A549 (cell line): ENCODE measurements at regions not wholly inside any gene's neighbourhood (a gene's known extent, or its start where the extent isn't known, plus 50 kb on each side); places are given as distances from the start of the nearest gene placed in this dataset.

Experiments used
- CHD4 ChIP-seq: fragments of 200-600 bp; sonication (generic); IDR thresholded peaks from 2 replicates; pipeline ENCODE4 v1.6.1; 2016; ENCODE audit warnings: antibody characterized with exemption, mild to moderate bottlenecking, borderline replicate concordance
- FOSB ChIP-seq: fragments of 250-450 bp; sonication (Bioruptor Pico); IDR thresholded peaks from 2 replicates; pipeline ENCODE4 v1.5.0; 2020; ENCODE audit warnings: mild to moderate bottlenecking, moderate library complexity
- FOXS1 ChIP-seq: fragments of 250-450 bp; sonication (Bioruptor Pico); IDR thresholded peaks from 2 replicates; pipeline ENCODE4 v1.5.0; 2020; ENCODE audit warnings: mild to moderate bottlenecking, moderate library complexity
- JUN ChIP-seq, 2 experiments: fragments of >200 bp; sonication (Bioruptor Twin); formaldehyde crosslinking; IDR thresholded peaks; 2 replicates in 1 of 2; 3 replicates in 1 of 2; pipeline ENCODE4 v1.6.1; 2016 to 2017
- KDM5A ChIP-seq: fragments of 200-600 bp; sonication (generic); IDR thresholded peaks from 2 replicates; pipeline ENCODE4 v1.6.1; 2016; ENCODE audit warnings: antibody characterized with exemption, mild to moderate bottlenecking
- MAX ChIP-seq: IDR thresholded peaks from 2 replicates; pipeline ENCODE4 v1.6.1; 2012
- MYC ChIP-seq: IDR thresholded peaks from 2 replicates; pipeline ENCODE4 v1.6.1; 2012; ENCODE audit warnings: mild to moderate bottlenecking, inconsistent platforms, low read length, improper control_type of control experiment, borderline replicate concordance
- NPAS2 ChIP-seq: fragments of 250-450 bp; sonication (Bioruptor Pico); IDR thresholded peaks from 2 replicates; pipeline ENCODE4 v1.8.0; 2022; ENCODE audit warnings: mild to moderate bottlenecking, moderate library complexity, borderline replicate concordance
- POLR2A ChIP-seq: IDR thresholded peaks from 2 replicates; pipeline ENCODE4 v1.6.1; 2012; ENCODE audit warnings: mild to moderate bottlenecking, low read length
- POLR2AphosphoS2 ChIP-seq: conservative IDR thresholded peaks from 2 replicates; pipeline ENCODE4 v1.6.1; 2012; ENCODE audit warnings: low read length, improper control_type of control experiment, inconsistent platforms
- USF2 ChIP-seq: fragments of 450-650 bp; IDR thresholded peaks from 2 replicates; pipeline ENCODE4 v1.6.1; 2014; ENCODE audit warnings: antibody characterized with exemption
- TF ChIP-seq, protein P1 (sequence below): fragments of >200 bp; sonication (Bioruptor Twin); formaldehyde crosslinking; IDR thresholded peaks from 3 replicates; pipeline ENCODE4 v1.5.1; 2016
- TF ChIP-seq, protein P2 (sequence below): fragments of 200-600 bp; sonication (generic); IDR thresholded peaks from 2 replicates; pipeline ENCODE4 v1.6.1; 2016; ENCODE audit warnings: antibody characterized with exemption, mild to moderate bottlenecking, moderate library complexity

GRCh38 chr16:55955424-55955823, 80.3 kb upstream of the CES5A start:
- TF ChIP-seq, protein P1, sequence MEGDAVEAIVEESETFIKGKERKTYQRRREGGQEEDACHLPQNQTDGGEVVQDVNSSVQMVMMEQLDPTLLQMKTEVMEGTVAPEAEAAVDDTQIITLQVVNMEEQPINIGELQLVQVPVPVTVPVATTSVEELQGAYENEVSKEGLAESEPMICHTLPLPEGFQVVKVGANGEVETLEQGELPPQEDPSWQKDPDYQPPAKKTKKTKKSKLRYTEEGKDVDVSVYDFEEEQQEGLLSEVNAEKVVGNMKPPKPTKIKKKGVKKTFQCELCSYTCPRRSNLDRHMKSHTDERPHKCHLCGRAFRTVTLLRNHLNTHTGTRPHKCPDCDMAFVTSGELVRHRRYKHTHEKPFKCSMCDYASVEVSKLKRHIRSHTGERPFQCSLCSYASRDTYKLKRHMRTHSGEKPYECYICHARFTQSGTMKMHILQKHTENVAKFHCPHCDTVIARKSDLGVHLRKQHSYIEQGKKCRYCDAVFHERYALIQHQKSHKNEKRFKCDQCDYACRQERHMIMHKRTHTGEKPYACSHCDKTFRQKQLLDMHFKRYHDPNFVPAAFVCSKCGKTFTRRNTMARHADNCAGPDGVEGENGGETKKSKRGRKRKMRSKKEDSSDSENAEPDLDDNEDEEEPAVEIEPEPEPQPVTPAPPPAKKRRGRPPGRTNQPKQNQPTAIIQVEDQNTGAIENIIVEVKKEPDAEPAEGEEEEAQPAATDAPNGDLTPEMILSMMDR, result no peak
- TF ChIP-seq MAX (no peak), USF2 (no peak), POLR2A (no peak), JUN (IDR thresholded peaks at IDR 0.05) (no peak), FOSB (no peak), KDM5A (no peak), NPAS2 (CRISPR knock-in tag) (no peak), CHD4 (no peak), FOXS1 (no peak), MYC (no peak), POLR2AphosphoS2 (no peak)
- TF ChIP-seq, protein P2, sequence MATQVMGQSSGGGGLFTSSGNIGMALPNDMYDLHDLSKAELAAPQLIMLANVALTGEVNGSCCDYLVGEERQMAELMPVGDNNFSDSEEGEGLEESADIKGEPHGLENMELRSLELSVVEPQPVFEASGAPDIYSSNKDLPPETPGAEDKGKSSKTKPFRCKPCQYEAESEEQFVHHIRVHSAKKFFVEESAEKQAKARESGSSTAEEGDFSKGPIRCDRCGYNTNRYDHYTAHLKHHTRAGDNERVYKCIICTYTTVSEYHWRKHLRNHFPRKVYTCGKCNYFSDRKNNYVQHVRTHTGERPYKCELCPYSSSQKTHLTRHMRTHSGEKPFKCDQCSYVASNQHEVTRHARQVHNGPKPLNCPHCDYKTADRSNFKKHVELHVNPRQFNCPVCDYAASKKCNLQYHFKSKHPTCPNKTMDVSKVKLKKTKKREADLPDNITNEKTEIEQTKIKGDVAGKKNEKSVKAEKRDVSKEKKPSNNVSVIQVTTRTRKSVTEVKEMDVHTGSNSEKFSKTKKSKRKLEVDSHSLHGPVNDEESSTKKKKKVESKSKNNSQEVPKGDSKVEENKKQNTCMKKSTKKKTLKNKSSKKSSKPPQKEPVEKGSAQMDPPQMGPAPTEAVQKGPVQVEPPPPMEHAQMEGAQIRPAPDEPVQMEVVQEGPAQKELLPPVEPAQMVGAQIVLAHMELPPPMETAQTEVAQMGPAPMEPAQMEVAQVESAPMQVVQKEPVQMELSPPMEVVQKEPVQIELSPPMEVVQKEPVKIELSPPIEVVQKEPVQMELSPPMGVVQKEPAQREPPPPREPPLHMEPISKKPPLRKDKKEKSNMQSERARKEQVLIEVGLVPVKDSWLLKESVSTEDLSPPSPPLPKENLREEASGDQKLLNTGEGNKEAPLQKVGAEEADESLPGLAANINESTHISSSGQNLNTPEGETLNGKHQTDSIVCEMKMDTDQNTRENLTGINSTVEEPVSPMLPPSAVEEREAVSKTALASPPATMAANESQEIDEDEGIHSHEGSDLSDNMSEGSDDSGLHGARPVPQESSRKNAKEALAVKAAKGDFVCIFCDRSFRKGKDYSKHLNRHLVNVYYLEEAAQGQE, result no peak
